ENCODE measurements at regions not wholly inside any gene's neighbourhood (a gene's known extent, or its start where the extent isn't known, plus 50 kb on each side); places are given as distances from the start of the nearest gene placed in this dataset.

DNA sequence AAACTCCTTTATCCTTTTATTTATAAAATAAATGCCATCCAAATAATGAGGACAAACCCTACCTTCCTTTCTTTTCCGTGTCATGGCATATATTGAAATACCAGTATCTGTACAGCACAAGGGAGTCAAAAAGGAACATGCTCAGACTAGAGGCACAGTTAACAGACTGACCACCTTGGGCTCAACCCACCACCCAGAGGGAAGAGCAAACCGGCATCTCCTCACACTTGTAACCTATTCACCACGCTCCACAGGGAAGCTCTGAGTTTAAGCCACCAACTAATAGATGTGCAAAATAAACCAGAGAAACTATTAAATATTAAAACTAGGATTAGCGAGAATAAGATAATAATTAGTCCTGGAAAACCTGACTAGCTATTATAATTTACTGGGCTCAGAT, 112.7 kb downstream of the SIPA1L2 start:
- TF ChIP-seq, protein P1, sequence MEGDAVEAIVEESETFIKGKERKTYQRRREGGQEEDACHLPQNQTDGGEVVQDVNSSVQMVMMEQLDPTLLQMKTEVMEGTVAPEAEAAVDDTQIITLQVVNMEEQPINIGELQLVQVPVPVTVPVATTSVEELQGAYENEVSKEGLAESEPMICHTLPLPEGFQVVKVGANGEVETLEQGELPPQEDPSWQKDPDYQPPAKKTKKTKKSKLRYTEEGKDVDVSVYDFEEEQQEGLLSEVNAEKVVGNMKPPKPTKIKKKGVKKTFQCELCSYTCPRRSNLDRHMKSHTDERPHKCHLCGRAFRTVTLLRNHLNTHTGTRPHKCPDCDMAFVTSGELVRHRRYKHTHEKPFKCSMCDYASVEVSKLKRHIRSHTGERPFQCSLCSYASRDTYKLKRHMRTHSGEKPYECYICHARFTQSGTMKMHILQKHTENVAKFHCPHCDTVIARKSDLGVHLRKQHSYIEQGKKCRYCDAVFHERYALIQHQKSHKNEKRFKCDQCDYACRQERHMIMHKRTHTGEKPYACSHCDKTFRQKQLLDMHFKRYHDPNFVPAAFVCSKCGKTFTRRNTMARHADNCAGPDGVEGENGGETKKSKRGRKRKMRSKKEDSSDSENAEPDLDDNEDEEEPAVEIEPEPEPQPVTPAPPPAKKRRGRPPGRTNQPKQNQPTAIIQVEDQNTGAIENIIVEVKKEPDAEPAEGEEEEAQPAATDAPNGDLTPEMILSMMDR (IDR thresholded peaks at IDR 0.05): no peak
- TF ChIP-seq POLR2AphosphoS5 (IDR thresholded peaks at IDR 0.05): no peak
- no peak for TF ChIP-seq POLR2A (IDR thresholded peaks at IDR 0.05)
- TF ChIP-seq EP300 (IDR thresholded peaks at IDR 0.05): no peak
- H3K4me3 ChIP-seq: no peak overlapping the region
- H3K27ac ChIP-seq: no peak overlapping the region
- H3K36me3 ChIP-seq: peaks cover 0 to 16% of the 10 kb centered on the region in 2 donors
- peaks cover 0 to 17% (median 0%) of the 10 kb centered on the region in 3 donors for H3K4me1 ChIP-seq
- no peak for ATAC-seq
- H3K27me3 ChIP-seq: no peaks in the 10 kb centered on the region
- WGBS, 2 donors (ENCODE audit: low coverage in 1 of 2): 98 to 100% methylated on average over 2 to 4 of the region's 4 CpGs
- no peaks in the 10 kb centered on the region for H3K9me3 ChIP-seq

DNA sequence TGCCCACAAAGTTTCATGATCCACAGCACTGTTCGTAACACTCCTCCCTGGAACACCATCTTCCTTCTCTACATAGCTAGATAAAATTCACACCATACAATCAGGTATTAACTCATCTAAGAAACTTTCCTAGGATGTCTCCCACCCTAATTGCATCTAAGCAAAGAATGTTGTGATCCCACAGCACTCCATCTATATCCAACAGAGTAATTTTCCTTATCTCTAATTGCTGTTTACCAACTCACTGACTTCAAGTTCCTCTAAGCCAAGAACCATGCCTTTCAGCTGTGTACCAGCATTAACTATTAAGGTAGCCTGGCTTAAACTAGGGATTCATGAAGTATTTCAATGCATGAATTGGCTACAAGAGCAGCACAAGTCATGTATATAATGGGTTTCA, 114.2 kb downstream of the SIPA1L2 start:
- no peak for TF ChIP-seq POLR2A (IDR thresholded peaks at IDR 0.05)
- no peak for TF ChIP-seq EP300 (IDR thresholded peaks at IDR 0.05)
- TF ChIP-seq, protein P1 (IDR thresholded peaks at IDR 0.05): no peak
- no peak for TF ChIP-seq POLR2AphosphoS5 (IDR thresholded peaks at IDR 0.05)
- Histone ChIP-seq H3K27me3 (no peaks in the 10 kb centered on the region), H3K9me3 (no peaks in the 10 kb centered on the region), H3K36me3 (peaks cover 0 to 16% of the 10 kb centered on the region in 2 donors), H3K27ac (no peak overlapping the region), H3K4me1 (peaks cover 0 to 24% (median 0%) of the 10 kb centered on the region in 3 donors), H3K4me3 (no peak overlapping the region)
- 80 to 100% methylated on average over 1 of the region's 1 CpG for WGBS, 2 donors (ENCODE audit: low coverage in 1 of 2)
- no peak for ATAC-seq

DNA sequence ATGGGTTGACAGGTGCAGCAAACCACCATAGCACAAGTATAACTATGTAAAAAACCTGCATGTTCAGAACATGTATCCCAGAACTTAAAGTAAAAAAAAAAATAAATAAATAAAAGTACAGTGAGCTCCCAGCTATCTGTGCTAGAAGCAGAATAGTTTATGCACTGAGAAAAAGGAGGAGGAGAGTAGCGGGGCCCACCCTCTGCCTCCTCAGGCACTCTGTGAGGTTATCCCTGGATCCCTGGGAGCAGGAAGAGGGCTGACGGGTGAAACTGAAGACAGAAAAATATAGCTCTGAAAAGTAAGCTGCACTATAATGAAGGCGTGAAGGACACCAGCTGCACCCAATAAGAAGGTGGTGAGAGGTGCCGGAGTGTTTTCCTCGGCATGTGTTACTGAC, 117.2 kb downstream of the SIPA1L2 start:
- Histone ChIP-seq H3K27ac (no peak overlapping the region), H3K9me3 (no peaks in the 10 kb centered on the region), H3K27me3 (no peaks in the 10 kb centered on the region), H3K36me3 (peaks cover 0 to 16% of the 10 kb centered on the region in 2 donors), H3K4me3 (no peak overlapping the region), H3K4me1 (peaks cover 0 to 32% (median 3%) of the 10 kb centered on the region in 3 donors)
- ATAC-seq: no peak
- WGBS, 2 donors (ENCODE audit: low coverage in 1 of 2): 76 to 90% methylated on average over 3 to 5 of the region's 5 CpGs
- TF ChIP-seq POLR2AphosphoS5 (IDR thresholded peaks at IDR 0.05): no peak
- no peak for TF ChIP-seq EP300 (IDR thresholded peaks at IDR 0.05)
- TF ChIP-seq, protein P1 (IDR thresholded peaks at IDR 0.05): no peak
- TF ChIP-seq POLR2A (IDR thresholded peaks at IDR 0.05): no peak

DNA sequence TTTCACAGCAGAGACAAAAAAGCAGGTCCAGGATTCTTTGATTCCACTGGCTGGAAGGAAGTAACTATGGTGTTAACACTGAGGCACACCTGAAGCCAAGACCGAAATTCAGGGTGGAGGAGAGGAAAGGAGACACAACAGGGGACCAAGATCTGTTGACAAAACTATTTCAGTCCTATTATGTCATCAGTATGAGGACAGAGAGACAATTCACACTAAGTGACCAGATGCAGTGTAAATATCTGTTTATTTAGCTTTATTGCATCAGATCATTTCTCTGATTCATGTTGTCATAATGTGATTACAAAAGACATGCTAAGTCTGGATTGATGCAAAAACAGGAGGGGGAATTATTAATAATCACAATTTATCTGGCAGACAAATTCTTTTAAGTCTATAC, 118.8 kb downstream of the SIPA1L2 start:
- H3K27me3 ChIP-seq: no peaks in the 10 kb centered on the region
- 60 to 67% methylated on average over 1 of the region's 1 CpG for WGBS, 2 donors (ENCODE audit: low coverage in 1 of 2)
- no peaks in the 10 kb centered on the region for H3K9me3 ChIP-seq
- peak; percentile 53 for ATAC-seq
- no peak overlapping the region for H3K4me3 ChIP-seq
- TF ChIP-seq POLR2A (IDR thresholded peaks at IDR 0.05): no peak
- TF ChIP-seq, protein P1 (IDR thresholded peaks at IDR 0.05): no peak
- H3K4me1 ChIP-seq: peaks cover 0 to 32% (median 3%) of the 10 kb centered on the region in 3 donors
- H3K36me3 ChIP-seq: peaks cover 0 to 16% of the 10 kb centered on the region in 2 donors
- H3K27ac ChIP-seq: no peak overlapping the region

DNA sequence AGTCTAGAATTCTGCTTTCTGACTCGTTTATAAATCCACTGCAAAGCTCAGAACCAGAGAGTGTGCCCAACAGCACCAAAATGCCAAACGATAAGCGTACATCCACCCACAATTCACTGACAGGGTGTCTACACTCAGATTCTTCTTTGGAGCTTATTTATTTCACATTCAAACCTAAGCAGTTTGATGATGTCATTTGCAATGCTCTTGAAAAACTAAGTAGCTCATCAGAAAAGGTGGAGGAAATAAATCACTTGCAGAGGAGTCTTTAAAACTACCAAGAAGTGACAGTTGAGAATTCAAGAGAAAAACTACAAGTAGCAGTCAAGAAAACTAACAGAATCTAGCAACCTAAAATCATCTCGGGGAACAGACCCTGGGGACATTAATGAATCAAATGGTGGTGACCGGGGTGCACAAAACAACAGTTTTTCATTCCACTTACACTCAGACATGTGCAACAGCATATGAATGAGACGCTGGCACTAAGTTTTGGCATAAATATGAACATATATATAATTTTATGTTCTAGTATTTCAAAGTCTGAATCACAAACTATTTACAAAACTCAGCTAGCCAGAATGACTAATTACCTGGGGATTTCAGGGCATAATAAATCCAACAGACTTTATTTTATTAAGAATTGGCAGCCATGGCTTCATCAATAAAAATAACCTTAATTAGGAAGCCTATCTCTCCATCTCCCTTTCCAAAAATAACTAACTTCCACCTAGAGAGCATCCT, 119.4 kb downstream of the SIPA1L2 start:
- no peaks in the 10 kb centered on the region for H3K27me3 ChIP-seq
- H3K36me3 ChIP-seq: peaks cover 0 to 16% of the 10 kb centered on the region in 2 donors
- no peaks in the 10 kb centered on the region for H3K9me3 ChIP-seq
- no peak overlapping the region for H3K4me3 ChIP-seq
- TF ChIP-seq, protein P1 (IDR thresholded peaks at IDR 0.05): no peak
- no peak for TF ChIP-seq EP300 (IDR thresholded peaks at IDR 0.05)
- no peak for TF ChIP-seq POLR2A (IDR thresholded peaks at IDR 0.05)
- no peak for TF ChIP-seq POLR2AphosphoS5 (IDR thresholded peaks at IDR 0.05)
- no peak for ATAC-seq
- H3K27ac ChIP-seq: no peak overlapping the region
- H3K4me1 ChIP-seq: peaks cover 0 to 32% (median 3%) of the 10 kb centered on the region in 3 donors
- 76 to 88% methylated on average over 5 to 6 of the region's 6 CpGs for whole genome bisulfite sequencing, 2 donors (ENCODE audit: low coverage in 1 of 2)

All from gastroesophageal sphincter (tissue), 4 donors.